HCT116 (cell line): ENCODE measurements at regions not wholly inside any gene's neighbourhood (a gene's known extent, or its start where the extent isn't known, plus 50 kb on each side); places are given as distances from the start of the nearest gene placed in this dataset.

ENCODE experiments used
- ATAC-seq: fragments of 200-7000 bp; cut with Tn5 transposase; 2 replicates; pipeline ENCODE4 v1.9.1; 2020; ENCODE audit warnings: mild to moderate bottlenecking, moderate library complexity
- BruUV-seq: library from RNA; stranded (reverse); fragments of 400-500 nt; replicated peaks from 2 replicates; lab custom pipeline; 2021; lab: Mats Ljungman, UMichigan
- CTCF ChIA-PET: fragments of 300-600 bp; sonication (Branson Sonifier 250); formaldehyde crosslinking; loops from one replicate; lab custom pipeline; 2021; ENCODE audit warnings: antibody characterized with exemption; lab: Charles Lee
- POLR2A ChIA-PET: fragments of 300-600, 350-600 bp; sonication (Branson Sonifier 250); formaldehyde crosslinking; loops from one replicate; lab custom pipeline; 2021; ENCODE audit warnings: antibody characterized with exemption; lab: Charles Lee
- RAD21 ChIA-PET, 2 experiments: fragments of 300-600 bp; sonication (Branson Sonifier 250); formaldehyde crosslinking; loops; one replicate each; lab custom pipeline; 2023; ENCODE audit warnings: low total read pairs in 2 of 2; ENCODE audit not compliant: uncharacterized antibody in 2 of 2, unreplicated experiment in 2 of 2, low non-redundant PET in 1 of 2; lab: Charles Lee
- DNase-seq: peaks from one replicate; pipeline ENCODE4 v3.0.0-alpha.2; 2010; ENCODE audit warnings: low read depth, low spot score
- H2AFZ ChIP-seq: fragments of 200-600 bp; shearing (Covaris generic), sonication (generic); 2 replicates; pipeline ENCODE4 v1.6.1; 2017; ENCODE audit warnings: low read depth, mixed run types, mixed read lengths, antibody characterized with exemption, low read length; ENCODE audit not compliant: poor library complexity, severe bottlenecking
- H3K27ac ChIP-seq: 2 replicates; pipeline ENCODE4 v1.5.1; 2012; ENCODE audit warnings: low read depth, low read length
- H3K27me3 ChIP-seq: fragments of 200-600 bp; sonication (generic); 2 replicates; pipeline ENCODE4 v1.6.1; 2016; ENCODE audit warnings: mixed run types, low read length, mixed read lengths; ENCODE audit not compliant: insufficient read depth
- H3K36me3 ChIP-seq, 2 experiments: fragments of 200-500 bp in 1 of 2; fragments of 200-600 bp in 1 of 2; sonication (Bioruptor generic) in 1 of 2; sonication (generic) in 1 of 2; 2 replicates each; pipeline versions ENCODE4 v1.5.1 to v1.6.1; 2014 to 2016; ENCODE audit warnings: low read length in 2 of 2, inconsistent platforms in 1 of 2, mixed read lengths in 1 of 2, mixed run types in 1 of 2; ENCODE audit not compliant: insufficient read depth in 2 of 2, control insufficient read depth in 1 of 2
- H3K4me1 ChIP-seq, 2 experiments: fragments of 200-600 bp in 1 of 2; sonication (generic) in 1 of 2; 2 replicates each; pipeline versions ENCODE4 v1.5.1 to v1.6.1; 2012 to 2017; ENCODE audit warnings: low read length in 2 of 2, inconsistent platforms in 1 of 2, mild to moderate bottlenecking in 1 of 2, mixed read lengths in 1 of 2, mixed run types in 1 of 2, moderate library complexity in 1 of 2; ENCODE audit not compliant: insufficient read depth in 2 of 2, control insufficient read depth in 1 of 2
- H3K4me2 ChIP-seq: fragments of 200-600 bp; sonication (generic); 2 replicates; pipeline ENCODE4 v1.6.1; 2017; ENCODE audit warnings: mixed run types, low read length, mixed read lengths
- H3K4me3 ChIP-seq, 2 experiments: fragments of 200-600 bp in 1 of 2; sonication (generic) in 1 of 2; replicated peaks in 1 of 2; 2 replicates each; pipeline ENCODE4 v1.5.1; 2011 to 2016; ENCODE audit warnings: low read length in 2 of 2, control low read depth in 1 of 2, low read depth in 1 of 2, mild to moderate bottlenecking in 1 of 2, mixed read lengths in 1 of 2, mixed run types in 1 of 2
- H3K79me2 ChIP-seq: fragments of 200-600 bp; sonication (generic); 2 replicates; pipeline ENCODE4 v1.6.1; 2017; ENCODE audit warnings: mild to moderate bottlenecking, mixed run types, low read length, moderate library complexity, mixed read lengths; ENCODE audit not compliant: insufficient read depth
- H3K9ac ChIP-seq: fragments of 200-600 bp; sonication (generic); 2 replicates; pipeline ENCODE4 v1.6.1; 2016; ENCODE audit warnings: low read length, mixed read lengths
- H3K9me2 ChIP-seq: fragments of 200-600 bp; sonication (generic), shearing (Covaris generic); 2 replicates; pipeline ENCODE4 v1.6.1; 2017; ENCODE audit warnings: mixed run types, mild to moderate bottlenecking, moderate library complexity; ENCODE audit not compliant: insufficient read depth
- H3K9me3 ChIP-seq, 2 experiments: fragments of 200-500 bp in 1 of 2; fragments of 200-600 bp in 1 of 2; sonication (Bioruptor generic) in 1 of 2; sonication (generic) in 1 of 2; 2 replicates each; pipeline ENCODE4 v1.6.1; 2014 to 2017; ENCODE audit warnings: low read length in 2 of 2, mixed read lengths in 2 of 2, inconsistent platforms in 1 of 2, low read depth in 1 of 2, mild to moderate bottlenecking in 1 of 2, mixed run types in 1 of 2, moderate library complexity in 1 of 2; ENCODE audit not compliant: control insufficient read depth in 1 of 2, insufficient read depth in 1 of 2
- H4K20me1 ChIP-seq: fragments of 200-600 bp; sonication (generic), shearing (Covaris generic); 2 replicates; pipeline ENCODE4 v1.6.1; 2017; ENCODE audit warnings: mixed run types, mild to moderate bottlenecking, moderate library complexity; ENCODE audit not compliant: insufficient read depth
- CBX3 ChIP-seq: IDR thresholded peaks from 2 replicates; pipeline ENCODE4 v1.6.1; 2012; ENCODE audit warnings: low read depth
- EGR1 ChIP-seq: IDR thresholded peaks from 2 replicates; pipeline ENCODE4 v1.6.1; 2012; ENCODE audit warnings: low read depth
- EZH2 ChIP-seq: fragments of 200-600 bp; sonication (generic); IDR thresholded peaks from 2 replicates; pipeline ENCODE4 v1.6.1; 2017; ENCODE audit warnings: antibody characterized with exemption, mixed run types
- EZH2phosphoT487 ChIP-seq: fragments of 200-600 bp; IDR thresholded peaks from 2 replicates; pipeline ENCODE4 v1.6.1; 2018; ENCODE audit warnings: antibody characterized with exemption, borderline replicate concordance
- POLR2A ChIP-seq: IDR thresholded peaks from 2 replicates; pipeline ENCODE4 v1.7.0; 2011; ENCODE audit warnings: borderline replicate concordance; ENCODE audit not compliant: insufficient read depth, insufficient read length; ENCODE audit errors: extremely low read depth
- POLR2AphosphoS5 ChIP-seq: IDR thresholded peaks from 2 replicates; pipeline ENCODE4 v1.6.1; 2011; ENCODE audit warnings: mild to moderate bottlenecking, low read depth, low read length, moderate library complexity
- RAD21 ChIP-seq: IDR thresholded peaks from 2 replicates; pipeline ENCODE4 v1.6.1; 2012; ENCODE audit warnings: low read depth, mild to moderate bottlenecking
- SP1 ChIP-seq: IDR thresholded peaks from 2 replicates; pipeline ENCODE4 v1.6.1; 2012; ENCODE audit warnings: low read depth
- SRF ChIP-seq: IDR thresholded peaks from 2 replicates; pipeline ENCODE4 v1.6.1; 2012; ENCODE audit warnings: low read depth
- TCF7L2 ChIP-seq: IDR thresholded peaks from 2 replicates; pipeline ENCODE4 v1.7.0; 2011; ENCODE audit warnings: borderline replicate concordance, inconsistent platforms; ENCODE audit not compliant: insufficient read depth, insufficient read length; ENCODE audit errors: extremely low read depth
- ZFX ChIP-seq: fragments of 450-650 bp; IDR thresholded peaks from 2 replicates; pipeline ENCODE4 v1.6.1; 2017
- intact Hi-C: fragments of 100-400 bp; cut with micrococcal nuclease; formaldehyde crosslinking; loops from 2 replicates; pipeline ENCODE4 v1.10.0; 2022
- TF ChIP-seq, protein P1 (sequence below), 3 experiments: fragments of 200-600 bp in 1 of 3; sonication (generic) in 1 of 3; IDR thresholded peaks in 2 of 3; conservative IDR thresholded peaks in 1 of 3; 2 replicates each; pipeline ENCODE4 v1.5.1; 2012 to 2017; ENCODE audit warnings: low read depth in 2 of 3, low read length in 2 of 3, antibody characterized with exemption in 1 of 3, borderline replicate concordance in 1 of 3, control low read depth in 1 of 3, mild to moderate bottlenecking in 1 of 3, mixed read lengths in 1 of 3, mixed run types in 1 of 3, moderate library complexity in 1 of 3; ENCODE audit not compliant: insufficient read depth in 1 of 3
- TF ChIP-seq, protein P2 (sequence below): IDR thresholded peaks from 2 replicates; pipeline ENCODE4 v1.6.1; 2012; ENCODE audit warnings: low read depth
- TF ChIP-seq, protein P3 (sequence below): IDR thresholded peaks from 2 replicates; pipeline ENCODE4 v1.6.1; 2011; ENCODE audit warnings: mild to moderate bottlenecking, low read length, moderate library complexity; ENCODE audit not compliant: insufficient replicate concordance; ENCODE audit errors: extremely low read depth

DNA sequence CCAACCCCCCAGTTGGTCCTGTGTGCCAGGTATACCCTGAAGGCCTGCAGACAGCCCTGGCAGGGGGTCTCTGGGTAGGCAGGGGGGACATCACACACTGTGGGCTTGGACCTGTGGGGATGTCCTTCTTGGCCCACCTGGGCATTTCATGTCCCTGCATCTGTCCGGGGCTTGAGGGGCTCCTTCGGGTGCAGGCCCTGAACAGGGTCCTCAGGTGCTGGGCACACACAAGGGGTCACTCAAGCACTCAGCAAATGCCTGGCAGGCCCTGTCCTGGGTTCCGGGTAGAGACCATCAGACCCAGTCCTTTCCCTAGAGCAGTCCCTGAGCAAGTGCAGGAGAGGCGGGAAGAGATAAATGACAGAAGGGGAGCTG is 70.5 kb upstream of the WNT11 start:
- H3K4me2 ChIP-seq: no peak overlapping the region
- no peaks in the 10 kb centered on the region for H3K4me1 ChIP-seq
- BruUV-seq: no TSS peak
- intact Hi-C loops: no loop called here
- DNase-seq (no peak), ATAC-seq (no peak)
- H2AFZ ChIP-seq: no peak overlapping the region
- no peaks in the 10 kb centered on the region for H4K20me1 ChIP-seq
- ChIA-PET RAD21 (no interaction called here), POLR2A (no interaction called here), CTCF (no interaction called here)
- no peak overlapping the region for H3K9ac ChIP-seq
- TF ChIP-seq EGR1 (no peak), RAD21 (no peak), POLR2AphosphoS5 (no peak), POLR2A (no peak), EZH2 (no peak), SRF (no peak), EZH2phosphoT487 (no peak), ZFX (no peak), CBX3 (no peak), TCF7L2 (no peak), SP1 (no peak)
- TF ChIP-seq, protein P1, sequence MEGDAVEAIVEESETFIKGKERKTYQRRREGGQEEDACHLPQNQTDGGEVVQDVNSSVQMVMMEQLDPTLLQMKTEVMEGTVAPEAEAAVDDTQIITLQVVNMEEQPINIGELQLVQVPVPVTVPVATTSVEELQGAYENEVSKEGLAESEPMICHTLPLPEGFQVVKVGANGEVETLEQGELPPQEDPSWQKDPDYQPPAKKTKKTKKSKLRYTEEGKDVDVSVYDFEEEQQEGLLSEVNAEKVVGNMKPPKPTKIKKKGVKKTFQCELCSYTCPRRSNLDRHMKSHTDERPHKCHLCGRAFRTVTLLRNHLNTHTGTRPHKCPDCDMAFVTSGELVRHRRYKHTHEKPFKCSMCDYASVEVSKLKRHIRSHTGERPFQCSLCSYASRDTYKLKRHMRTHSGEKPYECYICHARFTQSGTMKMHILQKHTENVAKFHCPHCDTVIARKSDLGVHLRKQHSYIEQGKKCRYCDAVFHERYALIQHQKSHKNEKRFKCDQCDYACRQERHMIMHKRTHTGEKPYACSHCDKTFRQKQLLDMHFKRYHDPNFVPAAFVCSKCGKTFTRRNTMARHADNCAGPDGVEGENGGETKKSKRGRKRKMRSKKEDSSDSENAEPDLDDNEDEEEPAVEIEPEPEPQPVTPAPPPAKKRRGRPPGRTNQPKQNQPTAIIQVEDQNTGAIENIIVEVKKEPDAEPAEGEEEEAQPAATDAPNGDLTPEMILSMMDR (IDR thresholded peaks at IDR 0.05 in 2 of 3, conservative IDR thresholded peaks at IDR 0.05 in 1 of 3; ENCODE audit: borderline replicate concordance in 1 of 3, insufficient read depth in 1 of 3, low read depth in 2 of 3, low read length in 2 of 3): no peak
- TF ChIP-seq, protein P2, sequence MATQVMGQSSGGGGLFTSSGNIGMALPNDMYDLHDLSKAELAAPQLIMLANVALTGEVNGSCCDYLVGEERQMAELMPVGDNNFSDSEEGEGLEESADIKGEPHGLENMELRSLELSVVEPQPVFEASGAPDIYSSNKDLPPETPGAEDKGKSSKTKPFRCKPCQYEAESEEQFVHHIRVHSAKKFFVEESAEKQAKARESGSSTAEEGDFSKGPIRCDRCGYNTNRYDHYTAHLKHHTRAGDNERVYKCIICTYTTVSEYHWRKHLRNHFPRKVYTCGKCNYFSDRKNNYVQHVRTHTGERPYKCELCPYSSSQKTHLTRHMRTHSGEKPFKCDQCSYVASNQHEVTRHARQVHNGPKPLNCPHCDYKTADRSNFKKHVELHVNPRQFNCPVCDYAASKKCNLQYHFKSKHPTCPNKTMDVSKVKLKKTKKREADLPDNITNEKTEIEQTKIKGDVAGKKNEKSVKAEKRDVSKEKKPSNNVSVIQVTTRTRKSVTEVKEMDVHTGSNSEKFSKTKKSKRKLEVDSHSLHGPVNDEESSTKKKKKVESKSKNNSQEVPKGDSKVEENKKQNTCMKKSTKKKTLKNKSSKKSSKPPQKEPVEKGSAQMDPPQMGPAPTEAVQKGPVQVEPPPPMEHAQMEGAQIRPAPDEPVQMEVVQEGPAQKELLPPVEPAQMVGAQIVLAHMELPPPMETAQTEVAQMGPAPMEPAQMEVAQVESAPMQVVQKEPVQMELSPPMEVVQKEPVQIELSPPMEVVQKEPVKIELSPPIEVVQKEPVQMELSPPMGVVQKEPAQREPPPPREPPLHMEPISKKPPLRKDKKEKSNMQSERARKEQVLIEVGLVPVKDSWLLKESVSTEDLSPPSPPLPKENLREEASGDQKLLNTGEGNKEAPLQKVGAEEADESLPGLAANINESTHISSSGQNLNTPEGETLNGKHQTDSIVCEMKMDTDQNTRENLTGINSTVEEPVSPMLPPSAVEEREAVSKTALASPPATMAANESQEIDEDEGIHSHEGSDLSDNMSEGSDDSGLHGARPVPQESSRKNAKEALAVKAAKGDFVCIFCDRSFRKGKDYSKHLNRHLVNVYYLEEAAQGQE: no peak
- TF ChIP-seq, protein P3, sequence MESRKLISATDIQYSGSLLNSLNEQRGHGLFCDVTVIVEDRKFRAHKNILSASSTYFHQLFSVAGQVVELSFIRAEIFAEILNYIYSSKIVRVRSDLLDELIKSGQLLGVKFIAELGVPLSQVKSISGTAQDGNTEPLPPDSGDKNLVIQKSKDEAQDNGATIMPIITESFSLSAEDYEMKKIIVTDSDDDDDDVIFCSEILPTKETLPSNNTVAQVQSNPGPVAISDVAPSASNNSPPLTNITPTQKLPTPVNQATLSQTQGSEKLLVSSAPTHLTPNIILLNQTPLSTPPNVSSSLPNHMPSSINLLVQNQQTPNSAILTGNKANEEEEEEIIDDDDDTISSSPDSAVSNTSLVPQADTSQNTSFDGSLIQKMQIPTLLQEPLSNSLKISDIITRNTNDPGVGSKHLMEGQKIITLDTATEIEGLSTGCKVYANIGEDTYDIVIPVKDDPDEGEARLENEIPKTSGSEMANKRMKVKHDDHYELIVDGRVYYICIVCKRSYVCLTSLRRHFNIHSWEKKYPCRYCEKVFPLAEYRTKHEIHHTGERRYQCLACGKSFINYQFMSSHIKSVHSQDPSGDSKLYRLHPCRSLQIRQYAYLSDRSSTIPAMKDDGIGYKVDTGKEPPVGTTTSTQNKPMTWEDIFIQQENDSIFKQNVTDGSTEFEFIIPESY: no peak
- no peaks in the 10 kb centered on the region for H3K79me2 ChIP-seq
- no peaks in the 10 kb centered on the region for H3K9me2 ChIP-seq
- H3K9me3 ChIP-seq: peaks cover 0 to 6% of the 10 kb centered on the region in 2 experiments; a peak in 1 of 4 replicates
- H3K27me3 ChIP-seq: no peaks in the 10 kb centered on the region
- no peak overlapping the region for H3K27ac ChIP-seq
- no peaks in the 10 kb centered on the region for H3K36me3 ChIP-seq
- H3K4me3 ChIP-seq: no peak overlapping the region
